HG02610 (cell line): ENCODE measurements at regions not wholly inside any gene's neighbourhood (a gene's known extent, or its start where the extent isn't known, plus 50 kb on each side); places are given as distances from the start of the nearest gene placed in this dataset.

Source experiments
- ATAC-seq: cut with Tn5 transposase; IDR thresholded peaks from one replicate; pipeline ENCODE4 v1.9.1; 2021; ENCODE audit warnings: mild to moderate bottlenecking, moderate library complexity; ENCODE audit not compliant: unreplicated experiment

GRCh38 chr11:123378096-123378495 is 52.0 kb upstream of the GRAMD1B start:
- ATAC-seq = no peak

DNA sequence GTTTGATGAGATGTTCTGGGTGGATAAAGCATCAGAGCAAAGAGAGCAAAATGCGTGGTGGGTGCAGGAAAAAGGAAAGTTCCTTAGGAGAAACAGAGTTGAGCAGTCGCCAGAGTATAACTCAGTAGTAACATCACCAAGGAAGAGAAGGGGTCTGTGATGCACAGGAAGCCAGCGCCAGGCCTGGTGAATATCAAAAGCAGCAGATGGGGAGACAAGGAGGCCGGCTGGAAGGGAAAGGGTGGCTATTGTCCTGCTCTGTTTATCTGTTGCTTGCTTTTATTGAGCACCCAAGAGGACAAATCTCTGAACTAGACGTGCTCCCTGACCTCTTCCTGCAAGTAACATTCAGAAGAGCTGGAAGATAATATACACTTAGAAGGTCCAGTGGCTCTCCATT is 52.7 kb upstream of the GRAMD1B start:
- no peak for ATAC-seq

- no peak for ATAC-seq
Observed at GRCh38 chr11:123375832-123376231, 54.2 kb upstream of the GRAMD1B start.

GRCh38 chr11:123374622-123374968 is 55.5 kb upstream of the GRAMD1B start:
- no peak for ATAC-seq

- ATAC-seq = peak; percentile 63
Observed at GRCh38 chr11:123373754-123374621, 56.1 kb upstream of the GRAMD1B start.

- ATAC-seq = no peak
Observed at GRCh38 chr11:123371506-123372297, 58.4 kb upstream of the GRAMD1B start.

- no peak for ATAC-seq
Observed at GRCh38 chr11:123366924-123367323, 63.1 kb upstream of the GRAMD1B start.

- ATAC-seq = no peak
Observed at GRCh38 chr11:123365955-123366354, 64.1 kb upstream of the GRAMD1B start.

GRCh38 chr11:123364080-123364479 is 66.0 kb upstream of the GRAMD1B start:
- ATAC-seq = no peak

DNA sequence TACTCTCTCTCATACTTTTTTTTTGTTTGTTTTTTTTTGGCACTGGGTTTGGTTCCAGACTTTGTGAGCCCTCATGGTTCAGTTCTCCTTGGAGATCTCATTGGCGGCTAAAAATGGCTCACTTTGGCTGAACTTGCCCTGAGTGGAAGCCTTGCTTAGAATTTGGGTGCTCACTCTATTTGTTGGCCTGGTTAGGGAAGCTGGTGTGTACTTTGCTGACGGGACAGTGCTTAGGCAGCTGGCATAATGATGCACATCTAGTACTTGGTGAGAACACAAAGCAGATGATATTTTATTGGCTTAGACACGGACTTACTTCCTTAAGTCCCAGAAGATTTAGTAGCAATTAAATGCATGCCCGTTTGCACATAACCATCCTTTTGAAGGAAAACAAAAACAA is 66.5 kb upstream of the GRAMD1B start:
- ATAC-seq = no peak

- no peak for ATAC-seq
Observed at GRCh38 chr11:123362941-123363340, 67.1 kb upstream of the GRAMD1B start.

- ATAC-seq = no peak
Observed at GRCh38 chr11:123362186-123362585, 67.9 kb upstream of the GRAMD1B start.

GRCh38 chr11:123361110-123361509 is 69.0 kb upstream of the GRAMD1B start:
- ATAC-seq = no peak

GRCh38 chr11:123360267-123360936 is 69.7 kb upstream of the GRAMD1B start:
- no peak for ATAC-seq

DNA sequence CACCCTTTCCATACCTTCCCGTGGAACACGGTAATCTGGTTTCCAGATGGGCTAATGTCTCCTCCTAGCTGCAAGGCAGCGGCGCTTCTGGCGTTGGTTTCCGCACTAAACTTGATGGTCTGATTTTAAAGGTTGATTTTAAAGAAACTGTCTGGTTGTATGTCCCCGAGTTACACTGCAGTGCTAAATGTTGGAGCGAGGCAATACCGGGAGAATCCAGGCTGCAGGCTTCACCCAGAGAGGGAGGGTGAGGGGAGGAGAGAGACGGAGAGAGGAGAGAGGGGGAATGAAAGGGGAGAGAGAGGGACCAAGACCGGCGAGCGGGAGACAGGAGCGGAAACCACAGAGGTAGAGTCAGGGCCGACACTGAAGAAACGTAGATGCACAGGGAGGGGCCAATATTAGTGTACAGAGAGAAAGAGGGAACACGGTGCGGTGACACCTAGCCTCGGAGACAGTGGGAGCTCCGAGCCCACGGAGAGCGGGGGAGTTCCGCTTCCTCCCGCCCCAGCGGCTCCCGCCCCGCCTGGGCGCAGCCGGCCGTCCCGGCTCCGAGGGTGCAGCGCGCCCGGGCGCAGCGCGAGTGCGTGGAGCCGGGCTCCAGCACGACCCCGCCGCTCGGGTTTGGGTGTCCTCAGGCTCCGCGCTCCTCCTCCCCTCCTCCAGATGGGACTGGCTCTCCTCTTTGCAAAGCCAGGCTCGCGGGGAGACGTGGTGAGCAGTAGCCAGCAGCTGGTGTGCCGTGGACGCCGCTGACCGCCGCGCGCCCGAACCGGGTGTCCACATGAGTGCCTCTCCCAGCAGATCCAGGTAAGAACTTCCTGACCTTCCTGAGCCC is 71.9 kb upstream of the GRAMD1B start:
- ATAC-seq = peak; percentile 69

DNA sequence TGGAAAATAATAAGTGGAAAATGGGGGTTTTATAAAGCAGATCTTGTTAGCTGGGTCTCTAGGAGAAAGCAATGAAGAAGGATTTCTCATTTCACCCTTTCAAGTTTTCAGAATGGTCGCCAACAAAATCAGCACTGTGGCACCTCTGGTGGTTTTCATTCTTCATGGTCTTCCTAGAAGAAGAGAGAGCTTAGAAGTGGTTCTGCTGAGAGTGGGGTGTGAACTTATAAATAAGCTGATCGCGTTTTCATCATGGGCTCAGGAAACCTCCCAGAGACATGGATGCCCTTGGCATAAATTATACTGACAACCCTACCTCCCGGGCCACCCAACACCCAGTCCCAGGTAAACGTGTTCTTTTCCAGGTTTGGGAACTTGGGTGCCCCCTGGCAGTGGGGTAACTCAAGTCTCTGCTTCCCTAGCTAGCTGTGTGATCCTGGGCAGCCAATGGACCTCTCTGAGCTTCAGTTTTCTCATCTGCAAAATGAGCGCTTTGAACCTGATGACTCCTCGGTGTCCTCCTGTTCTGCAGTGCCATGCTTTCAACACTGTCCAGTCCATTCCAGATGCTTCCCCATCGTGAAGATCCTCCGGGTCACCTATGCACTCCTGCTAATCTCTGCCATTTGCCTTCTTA is 72.6 kb upstream of the GRAMD1B start:
- ATAC-seq = no peak

DNA sequence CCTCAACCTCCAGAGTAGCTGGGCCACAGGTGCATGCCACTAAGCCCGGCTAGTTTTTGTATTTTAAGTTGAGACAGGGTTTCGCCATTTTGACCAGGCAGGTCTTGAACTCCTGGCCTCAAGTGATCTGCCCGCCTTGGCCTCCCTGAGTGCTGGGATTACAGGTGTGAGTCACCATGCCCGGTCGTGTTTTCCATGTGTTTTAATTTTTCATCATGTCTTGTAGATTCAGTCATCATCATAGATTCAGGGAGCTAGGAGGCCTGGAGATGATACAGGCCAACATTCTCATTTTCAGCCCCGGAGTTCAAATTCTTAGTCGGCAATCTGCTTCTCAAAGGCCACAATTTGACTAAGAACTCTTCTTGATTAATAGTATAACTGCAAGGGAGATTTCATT is 73.5 kb upstream of the GRAMD1B start:
- ATAC-seq = no peak

- ATAC-seq = no peak
Observed at GRCh38 chr11:123354371-123354975, 75.6 kb upstream of the GRAMD1B start.

- ATAC-seq = no peak
Observed at GRCh38 chr11:123351375-123351774, 78.7 kb upstream of the GRAMD1B start.

GRCh38 chr11:123349382-123349781 is 80.7 kb upstream of the GRAMD1B start:
- ATAC-seq = no peak
